Peyer's patch (tissue), 4 donors: ENCODE measurements at regions not wholly inside any gene's neighbourhood (a gene's known extent, or its start where the extent isn't known, plus 50 kb on each side); places are given as distances from the start of the nearest gene placed in this dataset.

ENCODE experiments used
- CTCF ChIP-seq, 6 experiments: fragments of 450-650 bp in 4 of 6; fragments of 200-600 bp in 2 of 6; sonication (generic) in 1 of 6; IDR thresholded peaks; one replicate each; pipeline ENCODE4 v1.5.1; 2017 to 2019; ENCODE audit warnings: antibody characterized with exemption in 6 of 6, mild to moderate bottlenecking in 3 of 6, moderate library complexity in 1 of 6
- POLR2A ChIP-seq, 2 donors: fragments of 450-650 bp; IDR thresholded peaks; one replicate each; pipeline ENCODE4 v1.5.1; 2017; ENCODE audit warnings: antibody characterized with exemption in 2 of 2, mild to moderate bottlenecking in 2 of 2, moderate library complexity in 2 of 2

DNA sequence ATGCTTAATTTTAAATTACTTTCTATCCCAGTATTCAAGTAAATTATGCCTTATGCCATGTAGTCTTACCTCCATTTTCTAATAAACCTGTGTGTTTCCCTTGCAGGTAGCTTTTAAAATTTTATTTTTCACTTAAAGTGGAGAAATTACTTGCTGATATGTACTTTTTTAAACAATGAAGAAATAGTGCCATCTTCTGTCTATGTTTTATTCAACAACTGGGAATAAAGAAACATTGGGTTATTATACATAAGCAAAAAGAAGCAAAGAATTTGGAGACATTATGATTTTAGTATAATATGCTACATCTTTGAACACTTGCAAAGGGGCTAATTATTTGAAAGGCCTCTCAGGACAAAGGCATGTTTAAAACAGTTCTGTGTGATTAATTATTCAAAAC, 1912.9 kb downstream of the MRPL39 start:
- TF ChIP-seq CTCF (IDR thresholded peaks at IDR 0.05) (no peak), POLR2A (IDR thresholded peaks at IDR 0.05) (no peak)
